Fibroblast of skin of right biceps (primary cell): ENCODE measurements at regions not wholly inside any gene's neighbourhood (a gene's known extent, or its start where the extent isn't known, plus 50 kb on each side); places are given as distances from the start of the nearest gene placed in this dataset.
A peak's percentile ranks its signal among the peaks of the same experiment; 100 is the strongest.
"Not testable (repeated sequence)": the region's sequence is repeated elsewhere in the genome, so short reads cannot be mapped to it uniquely, and the experiment has no call there.

Experiments used
- DNase-seq: peaks from one replicate; pipeline ENCODE4 v3.0.0-alpha.2; 2013

GRCh38 chr5:60041996-60042664 lies 148.6 kb upstream of the PDE4D start:
- DNase-seq = not testable (repeated sequence)

- not testable (repeated sequence) for DNase-seq
Measured at GRCh38 chr5:60041508-60041907, 148.0 kb upstream of the PDE4D start.

GRCh38 chr5:60036192-60036938 lies 142.8 kb upstream of the PDE4D start:
- DNase-seq = no peak

DNA sequence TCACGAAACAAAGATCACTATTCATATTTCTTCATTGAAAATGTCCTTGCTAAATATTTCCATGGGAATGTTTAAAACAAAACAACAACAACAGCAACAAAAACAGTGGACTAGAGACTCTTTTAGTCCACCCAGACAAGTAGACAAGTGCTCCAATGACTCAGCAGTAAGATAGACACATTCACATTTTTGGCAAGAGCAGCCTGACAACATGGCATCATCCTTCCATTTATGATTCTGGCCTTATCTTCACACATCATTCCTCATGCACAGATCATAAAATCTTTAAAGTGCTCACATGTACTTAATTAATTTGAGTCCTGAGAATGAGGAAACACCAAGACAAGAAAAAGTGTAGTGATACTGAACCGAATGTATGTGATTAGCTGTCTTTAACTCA lies 132.6 kb upstream of the PDE4D start:
- DNase-seq = peak; percentile 80

DNA sequence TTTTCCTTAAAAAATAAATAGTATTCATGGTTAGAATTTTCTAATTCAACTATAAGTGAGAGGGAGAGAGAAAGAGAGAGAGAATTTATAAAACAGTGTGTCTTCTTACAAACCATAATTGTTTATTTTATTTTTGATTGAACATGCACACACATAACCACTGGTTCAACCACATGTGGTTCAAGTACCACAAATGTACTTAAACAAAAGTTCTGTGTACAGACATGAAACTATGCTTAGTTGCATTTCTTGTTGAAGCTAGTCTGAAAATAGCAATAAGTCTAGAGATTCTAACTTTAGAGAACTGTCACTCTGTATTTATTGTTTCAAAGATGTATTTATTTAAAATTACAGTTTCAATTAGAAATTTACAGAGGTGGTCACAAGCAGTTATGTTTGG lies 130.6 kb upstream of the PDE4D start:
- DNase-seq = no peak

GRCh38 chr5:60023255-60023654 lies 129.7 kb upstream of the PDE4D start:
- DNase-seq = peak; percentile 73

DNA sequence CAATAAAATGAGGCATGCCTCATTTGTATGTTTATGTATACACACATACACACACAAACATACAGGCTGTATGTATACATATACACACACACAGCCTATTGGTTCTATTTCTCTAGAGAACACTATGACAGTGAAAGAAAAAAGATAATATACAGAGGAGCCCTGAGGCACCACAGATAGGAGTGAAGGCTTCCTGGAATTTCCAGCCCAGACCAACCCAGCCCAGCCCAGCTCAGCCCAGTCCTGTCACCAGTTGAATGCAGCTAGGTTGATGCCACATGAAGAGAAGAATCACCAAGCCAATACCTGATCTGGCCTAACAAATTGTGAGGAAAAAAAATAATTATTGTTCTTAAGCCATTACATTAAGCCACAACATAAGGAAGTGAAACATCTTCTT lies 126.9 kb upstream of the PDE4D start:
- no peak for DNase-seq

GRCh38 chr5:60018960-60019359 lies 125.4 kb upstream of the PDE4D start:
- not testable (repeated sequence) for DNase-seq

GRCh38 chr5:60018091-60018490 lies 124.6 kb upstream of the PDE4D start:
- DNase-seq = no peak

DNA sequence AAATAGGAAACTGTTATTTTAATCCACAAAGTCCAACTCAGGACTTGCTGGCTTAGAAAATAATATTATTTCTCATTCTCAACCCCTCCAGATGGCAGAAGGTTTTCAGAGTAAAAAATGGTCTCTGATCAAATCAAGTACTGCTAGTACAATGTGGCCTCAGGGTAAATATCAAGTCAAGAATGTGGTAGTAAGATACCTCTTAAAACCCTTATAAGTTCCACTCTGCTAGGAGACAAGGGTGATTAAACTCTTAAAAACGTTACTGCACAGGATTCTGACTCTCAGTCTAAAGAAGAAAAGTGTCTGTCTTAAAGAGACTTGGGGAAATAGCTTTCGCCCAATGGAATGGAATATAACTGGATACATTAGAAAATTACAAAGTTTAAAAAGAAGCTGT lies 120.8 kb upstream of the PDE4D start:
- DNase-seq = no peak

DNA sequence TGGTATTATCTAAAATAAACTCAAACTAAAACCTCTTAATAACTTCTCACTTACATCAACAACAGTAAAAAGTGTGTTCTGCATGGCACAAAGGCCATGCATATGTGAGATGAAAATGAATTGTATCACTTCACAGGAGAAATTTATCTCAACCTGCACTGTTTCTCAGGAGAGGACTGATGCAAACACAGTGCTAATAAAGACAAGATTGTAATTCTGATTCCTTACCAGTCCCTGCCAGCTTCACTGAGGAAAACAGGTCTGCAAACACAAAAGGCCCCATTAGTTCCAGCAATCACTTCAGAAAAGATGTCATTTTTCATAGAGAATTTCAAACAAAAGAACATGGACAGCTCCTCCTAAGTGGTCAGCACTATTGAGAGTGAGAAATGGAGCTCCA lies 117.3 kb upstream of the PDE4D start:
- no peak for DNase-seq

DNA sequence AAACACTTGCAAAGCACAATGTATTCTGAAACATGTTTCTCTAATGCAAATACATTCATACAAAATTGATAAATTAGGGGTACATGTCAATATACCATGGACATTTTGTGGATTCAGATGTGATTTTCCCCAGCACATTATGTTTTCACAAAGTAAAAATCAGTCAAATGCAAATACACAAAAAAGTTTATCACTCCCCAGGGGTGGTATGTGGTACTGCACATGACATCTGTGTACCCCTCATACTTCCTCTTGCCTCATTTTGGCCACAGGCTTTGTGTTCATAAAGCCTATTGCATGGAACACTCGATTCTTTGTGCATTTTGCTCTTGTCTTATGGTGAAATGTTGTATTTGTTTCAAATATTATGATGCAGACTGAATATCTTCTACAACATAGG lies 116.8 kb upstream of the PDE4D start:
- DNase-seq = no peak

GRCh38 chr5:60007729-60008128 lies 114.2 kb upstream of the PDE4D start:
- no peak for DNase-seq

DNA sequence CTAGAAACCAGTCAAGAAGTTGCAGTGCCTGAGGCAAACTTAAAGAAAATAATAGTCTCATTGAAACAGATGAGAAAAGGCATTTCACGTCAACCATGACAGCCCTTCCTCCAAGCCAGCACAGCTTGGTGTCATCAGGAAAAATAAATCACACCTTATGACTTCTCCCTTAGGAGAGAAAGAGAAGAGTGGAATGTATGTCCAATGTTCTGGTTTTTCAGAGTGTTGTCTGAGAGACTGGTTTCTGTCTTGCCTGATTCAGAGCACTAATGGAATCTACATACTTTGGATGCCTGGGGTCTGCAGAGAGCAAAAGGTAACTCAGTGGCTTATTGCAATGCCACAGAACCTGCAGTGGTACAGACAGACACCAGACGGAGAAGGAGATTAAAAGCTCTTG lies 105.5 kb upstream of the PDE4D start:
- peak; percentile 76 for DNase-seq

DNA sequence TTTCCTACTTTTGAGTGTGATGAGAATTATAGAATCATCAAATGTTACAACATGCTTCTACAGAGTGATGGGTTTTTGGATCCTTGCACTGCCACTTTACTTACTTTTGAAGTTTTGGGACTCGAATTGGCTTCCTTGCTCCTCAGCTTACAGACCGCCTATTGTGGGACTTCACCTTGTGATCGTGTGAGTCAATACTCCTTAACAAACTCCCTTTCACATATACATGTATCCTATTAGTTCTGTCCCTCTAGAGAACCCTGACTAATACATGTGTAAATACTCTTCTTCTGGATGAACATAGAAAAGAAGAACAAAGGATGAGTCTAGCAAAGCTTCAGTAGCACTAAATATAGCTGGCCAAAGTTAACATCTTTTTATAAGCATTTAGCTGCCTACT lies 98.7 kb upstream of the PDE4D start:
- DNase-seq = no peak

DNA sequence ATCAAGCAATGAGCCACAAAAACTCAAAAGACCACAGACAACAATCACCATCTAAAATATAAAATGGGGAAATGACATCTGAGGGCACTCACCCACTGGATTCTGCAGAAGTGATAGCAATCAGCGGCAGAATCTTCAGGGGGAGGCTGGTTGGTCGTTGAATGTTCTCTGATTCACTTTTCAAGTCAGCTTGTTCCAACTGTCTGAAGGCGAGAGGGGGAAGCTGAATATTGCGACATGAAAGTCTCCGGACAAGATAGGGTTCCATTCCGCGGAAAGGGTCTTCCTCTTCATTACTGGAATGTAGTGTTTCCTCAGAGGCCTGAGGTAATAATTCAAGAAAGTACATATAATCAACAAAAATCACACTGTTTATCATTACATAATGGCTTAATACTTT lies 94.9 kb upstream of the PDE4D start:
- no peak for DNase-seq

DNA sequence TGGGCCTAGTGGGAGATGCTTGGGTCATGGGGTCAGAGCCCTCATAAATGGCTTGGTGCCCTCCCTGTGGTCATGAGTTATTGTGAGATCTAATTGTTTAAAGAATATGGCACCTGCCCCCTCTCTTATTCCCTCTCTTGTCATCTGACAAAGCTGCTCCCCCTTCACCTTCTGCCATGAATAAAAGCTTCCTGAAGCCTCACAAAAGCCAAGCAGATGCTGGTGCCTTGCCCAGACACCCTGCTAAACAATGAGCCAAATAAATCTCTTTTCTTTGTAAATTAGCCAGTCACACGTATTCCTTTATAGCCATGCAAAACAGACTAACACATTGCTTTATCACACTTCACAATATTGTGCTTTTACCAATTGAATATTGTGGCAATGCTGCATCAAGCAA lies 82.8 kb upstream of the PDE4D start:
- no peak for DNase-seq

DNA sequence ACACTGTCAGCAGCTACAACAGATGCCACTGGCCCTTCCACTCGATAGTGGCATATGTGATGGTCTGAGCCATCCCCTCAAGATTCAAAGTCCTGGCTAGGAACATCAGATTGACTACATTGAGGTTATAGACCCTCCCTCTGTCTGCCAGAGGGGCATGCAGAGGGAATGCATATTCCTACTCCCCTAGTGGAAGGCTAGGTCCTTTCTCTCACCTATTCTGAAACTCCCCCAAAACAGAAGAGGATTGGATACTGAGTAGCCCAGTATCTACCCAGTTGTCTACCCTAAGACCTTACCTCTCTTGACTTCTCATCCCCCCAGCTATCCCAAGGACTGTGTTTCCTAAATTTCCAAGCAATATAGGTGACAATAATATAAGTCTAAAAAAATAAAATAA lies 78.5 kb upstream of the PDE4D start:
- no peak for DNase-seq

GRCh38 chr5:59959330-59959729 lies 65.8 kb upstream of the PDE4D start:
- no peak for DNase-seq

GRCh38 chr5:59956130-59956783 lies 62.7 kb upstream of the PDE4D start:
- peak; percentile 28 for DNase-seq

GRCh38 chr5:59955241-59955640 lies 61.7 kb upstream of the PDE4D start:
- no peak for DNase-seq

DNA sequence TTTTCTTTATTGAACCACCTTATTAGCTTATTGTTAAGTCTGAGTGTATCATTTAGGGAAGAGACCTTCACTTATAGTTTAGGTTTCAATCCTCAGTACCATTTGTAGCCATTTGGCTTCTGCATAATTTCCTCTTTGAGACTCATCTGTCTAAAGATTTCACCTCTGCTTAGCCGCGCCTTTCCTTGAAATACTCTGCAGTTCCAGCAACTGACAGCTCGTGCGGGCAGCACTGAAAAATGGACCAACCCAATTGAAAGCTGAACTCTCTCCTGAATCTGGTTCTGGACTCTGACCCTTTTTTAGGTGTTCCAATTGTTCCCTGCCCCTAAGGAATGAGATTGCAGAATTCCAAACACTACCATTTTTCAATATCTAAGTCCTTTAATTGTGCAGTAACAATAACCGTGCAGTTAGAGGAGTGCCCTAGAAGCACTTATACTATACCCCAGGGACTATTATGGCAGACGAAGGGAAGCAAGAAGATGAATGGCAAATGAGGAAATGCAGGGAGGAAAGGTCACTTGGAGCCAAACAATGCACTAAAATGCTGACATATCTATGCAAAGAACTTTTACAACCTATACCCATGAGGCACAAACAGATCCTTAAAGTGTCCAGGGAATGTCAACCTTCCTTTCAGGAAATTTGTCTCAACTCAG lies 50.1 kb upstream of the PDE4D start:
- no peak for DNase-seq
